Peyer's patch (tissue), 4 donors: ENCODE measurements at regions not wholly inside any gene's neighbourhood (a gene's known extent, or its start where the extent isn't known, plus 50 kb on each side); places are given as distances from the start of the nearest gene placed in this dataset.

Experiments used
- POLR2A ChIP-seq, 2 donors: fragments of 450-650 bp; IDR thresholded peaks; one replicate each; pipeline ENCODE4 v1.5.1; 2017; ENCODE audit warnings: antibody characterized with exemption in 2 of 2, mild to moderate bottlenecking in 2 of 2, moderate library complexity in 2 of 2
- TF ChIP-seq, protein P1 (sequence below), 6 experiments: fragments of 450-650 bp in 4 of 6; fragments of 200-600 bp in 2 of 6; sonication (generic) in 1 of 6; IDR thresholded peaks; one replicate each; pipeline ENCODE4 v1.5.1; 2017 to 2019; ENCODE audit warnings: antibody characterized with exemption in 6 of 6, mild to moderate bottlenecking in 3 of 6, moderate library complexity in 1 of 6

GRCh38 chr7:142553216-142553615, 196.1 kb upstream of the PRSS1 start:
- TF ChIP-seq, protein P1, sequence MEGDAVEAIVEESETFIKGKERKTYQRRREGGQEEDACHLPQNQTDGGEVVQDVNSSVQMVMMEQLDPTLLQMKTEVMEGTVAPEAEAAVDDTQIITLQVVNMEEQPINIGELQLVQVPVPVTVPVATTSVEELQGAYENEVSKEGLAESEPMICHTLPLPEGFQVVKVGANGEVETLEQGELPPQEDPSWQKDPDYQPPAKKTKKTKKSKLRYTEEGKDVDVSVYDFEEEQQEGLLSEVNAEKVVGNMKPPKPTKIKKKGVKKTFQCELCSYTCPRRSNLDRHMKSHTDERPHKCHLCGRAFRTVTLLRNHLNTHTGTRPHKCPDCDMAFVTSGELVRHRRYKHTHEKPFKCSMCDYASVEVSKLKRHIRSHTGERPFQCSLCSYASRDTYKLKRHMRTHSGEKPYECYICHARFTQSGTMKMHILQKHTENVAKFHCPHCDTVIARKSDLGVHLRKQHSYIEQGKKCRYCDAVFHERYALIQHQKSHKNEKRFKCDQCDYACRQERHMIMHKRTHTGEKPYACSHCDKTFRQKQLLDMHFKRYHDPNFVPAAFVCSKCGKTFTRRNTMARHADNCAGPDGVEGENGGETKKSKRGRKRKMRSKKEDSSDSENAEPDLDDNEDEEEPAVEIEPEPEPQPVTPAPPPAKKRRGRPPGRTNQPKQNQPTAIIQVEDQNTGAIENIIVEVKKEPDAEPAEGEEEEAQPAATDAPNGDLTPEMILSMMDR (IDR thresholded peaks at IDR 0.05): no peak
- TF ChIP-seq POLR2A (IDR thresholded peaks at IDR 0.05): no peak
